NCI-H2107 treated with DMSO at 0.1 percent for 48 hours (cell line): ENCODE measurements at regions not wholly inside any gene's neighbourhood (a gene's known extent, or its start where the extent isn't known, plus 50 kb on each side); places are given as distances from the start of the nearest gene placed in this dataset.

ENCODE experiments used
- DNase-seq: peaks from one replicate; lab custom pipeline; 2025; ENCODE audit not compliant: unreplicated experiment; lab: John Stamatoyannopoulos, UW

GRCh38 chr9:121598965-121599871, 52.2 kb upstream of the DAB2IP start:
- DNase-seq = no peak

- no peak for DNase-seq
These were observed 51.4 kb upstream of the DAB2IP start for GRCh38 chr9:121599872-121600585.

GRCh38 chr9:121601194-121601593, 50.2 kb upstream of the DAB2IP start:
- DNase-seq = no peak
